WTC11 (cell line): ENCODE measurements at regions not wholly inside any gene's neighbourhood (a gene's known extent, or its start where the extent isn't known, plus 50 kb on each side); places are given as distances from the start of the nearest gene placed in this dataset.

Experiments
- ATAC-seq: fragments of 200-7000 bp; cut with Tn5 transposase; 2 replicates; pipeline ENCODE4 v1.10.0; 2021; ENCODE audit warnings: mild to moderate bottlenecking, moderate library complexity
- CTCF ChIA-PET: fragments of 300-600 bp; sonication (Branson Sonifier 250); formaldehyde crosslinking; loops from one replicate; lab custom pipeline; 2021; ENCODE audit warnings: antibody characterized with exemption; lab: Charles Lee
- POLR2A ChIA-PET: fragments of 350-600 bp; sonication (Branson Sonifier 250); formaldehyde crosslinking; loops from one replicate; lab custom pipeline; 2021; ENCODE audit warnings: antibody characterized with exemption; lab: Charles Lee
- DNase-seq: peaks from one replicate; pipeline ENCODE4 v3.0.0; 2021; ENCODE audit warnings: low spot score
- H3K27ac Mint-ChIP-seq: 2 replicates; pipeline ENCODE4 v1.8.0; 2021; ENCODE audit warnings: mixed read lengths
- H3K27me3 Mint-ChIP-seq: 2 replicates; pipeline ENCODE4 v1.8.0; 2021; ENCODE audit warnings: low read depth, mild to moderate bottlenecking, moderate library complexity, mixed read lengths
- H3K36me3 Mint-ChIP-seq: 2 replicates; pipeline ENCODE4 v1.8.0; 2021; ENCODE audit warnings: mixed read lengths
- H3K4me1 Mint-ChIP-seq: 2 replicates; pipeline ENCODE4 v1.8.0; 2022; ENCODE audit warnings: mixed read lengths
- H3K4me3 Mint-ChIP-seq: 2 replicates; pipeline ENCODE4 v1.8.0; 2021; ENCODE audit warnings: mild to moderate bottlenecking, moderate library complexity, mixed read lengths
- H3K9me3 Mint-ChIP-seq: 2 replicates; pipeline ENCODE4 v1.8.0; 2021; ENCODE audit warnings: mixed read lengths
- ATF1 ChIP-seq: sonication (generic); formaldehyde crosslinking; IDR thresholded peaks from 2 replicates; pipeline ENCODE4 v1.8.1; 2023; ENCODE audit warnings: mild to moderate bottlenecking, moderate library complexity, missing genetic modification reagents
- FOXP1 ChIP-seq: sonication (generic); formaldehyde crosslinking; IDR thresholded peaks from 2 replicates; pipeline ENCODE4 v1.8.0; 2022; ENCODE audit warnings: missing genetic modification reagents, mild to moderate bottlenecking, moderate library complexity, borderline replicate concordance
- GABPB1 ChIP-seq: sonication (generic); formaldehyde crosslinking; IDR thresholded peaks from 2 replicates; pipeline ENCODE4 v1.8.1; 2023; ENCODE audit warnings: mild to moderate bottlenecking, missing genetic modification reagents
- GRHL2 ChIP-seq: fragments of 250-450 bp; sonication (Bioruptor Pico); IDR thresholded peaks from 2 replicates; pipeline ENCODE4 v1.8.0; 2022; ENCODE audit warnings: mild to moderate bottlenecking, moderate library complexity; ENCODE audit not compliant: insufficient replicate concordance, severe bottlenecking
- HMGA2 ChIP-seq: fragments of 250-450 bp; sonication (Bioruptor Pico); IDR thresholded peaks from 2 replicates; pipeline ENCODE4 v1.4.0; 2021; ENCODE audit warnings: mild to moderate bottlenecking, moderate library complexity
- JUN ChIP-seq: sonication (generic); formaldehyde crosslinking; IDR thresholded peaks from 2 replicates; pipeline ENCODE4 v1.8.0; 2023; ENCODE audit warnings: mild to moderate bottlenecking, missing genetic modification reagents
- MXD4 ChIP-seq: fragments of 250-450 bp; sonication (Bioruptor Pico); IDR thresholded peaks from 2 replicates; pipeline ENCODE4 v1.8.0; 2021; ENCODE audit warnings: mild to moderate bottlenecking, moderate library complexity, borderline replicate concordance
- NFATC4 ChIP-seq: fragments of 250-450 bp; sonication (Bioruptor Pico); IDR thresholded peaks from 2 replicates; pipeline ENCODE4 v1.9.0; 2021; ENCODE audit warnings: mild to moderate bottlenecking
- PRRX2 ChIP-seq: fragments of 250-450 bp; sonication (Bioruptor Pico); IDR thresholded peaks from 2 replicates; pipeline ENCODE4 v1.8.0; 2021; ENCODE audit warnings: mild to moderate bottlenecking
- RORB ChIP-seq: fragments of 250-450 bp; sonication (Bioruptor Pico); IDR thresholded peaks from 2 replicates; pipeline ENCODE4 v1.9.0; 2021; ENCODE audit warnings: mild to moderate bottlenecking
- SMAD3 ChIP-seq: sonication (generic); formaldehyde crosslinking; IDR thresholded peaks from 2 replicates; pipeline ENCODE4 v1.8.0; 2022; ENCODE audit warnings: missing genetic modification reagents, mild to moderate bottlenecking, borderline replicate concordance
- SP1 ChIP-seq: sonication (generic); formaldehyde crosslinking; conservative IDR thresholded peaks from 2 replicates; pipeline ENCODE4 v1.8.1; 2022; ENCODE audit warnings: missing genetic modification reagents
- ZNF232 ChIP-seq: sonication (generic); formaldehyde crosslinking; IDR thresholded peaks from 2 replicates; pipeline ENCODE4 v1.8.0; 2022; ENCODE audit warnings: mild to moderate bottlenecking, missing genetic modification reagents
- ZNF317 ChIP-seq: sonication (generic); formaldehyde crosslinking; IDR thresholded peaks from 2 replicates; pipeline ENCODE4 v1.8.1; 2023; ENCODE audit warnings: low read depth, mild to moderate bottlenecking, moderate library complexity, missing genetic modification reagents, borderline replicate concordance
- TF ChIP-seq, protein P1 (sequence below): sonication (generic); formaldehyde crosslinking; IDR thresholded peaks from 2 replicates; pipeline ENCODE4 v1.8.0; 2022; ENCODE audit warnings: mild to moderate bottlenecking, missing genetic modification reagents
- TF ChIP-seq, protein P2 (sequence below): sonication (generic); formaldehyde crosslinking; IDR thresholded peaks from 2 replicates; pipeline ENCODE4 v1.8.1; 2023; ENCODE audit warnings: mild to moderate bottlenecking, missing genetic modification reagents
- TF ChIP-seq, protein P3 (sequence below): sonication (generic); formaldehyde crosslinking; IDR thresholded peaks from 2 replicates; pipeline ENCODE4 v1.8.0; 2023; ENCODE audit warnings: mild to moderate bottlenecking, missing genetic modification reagents
- TF ChIP-seq, protein P4 (sequence below): sonication (generic); formaldehyde crosslinking; conservative IDR thresholded peaks from 2 replicates; pipeline ENCODE4 v1.8.1; 2022; ENCODE audit warnings: mild to moderate bottlenecking, missing genetic modification reagents
- TF ChIP-seq, protein P5 (sequence below): sonication (generic); formaldehyde crosslinking; IDR thresholded peaks from 2 replicates; pipeline ENCODE4 v1.8.1; 2022; ENCODE audit warnings: missing genetic modification reagents, borderline replicate concordance

DNA sequence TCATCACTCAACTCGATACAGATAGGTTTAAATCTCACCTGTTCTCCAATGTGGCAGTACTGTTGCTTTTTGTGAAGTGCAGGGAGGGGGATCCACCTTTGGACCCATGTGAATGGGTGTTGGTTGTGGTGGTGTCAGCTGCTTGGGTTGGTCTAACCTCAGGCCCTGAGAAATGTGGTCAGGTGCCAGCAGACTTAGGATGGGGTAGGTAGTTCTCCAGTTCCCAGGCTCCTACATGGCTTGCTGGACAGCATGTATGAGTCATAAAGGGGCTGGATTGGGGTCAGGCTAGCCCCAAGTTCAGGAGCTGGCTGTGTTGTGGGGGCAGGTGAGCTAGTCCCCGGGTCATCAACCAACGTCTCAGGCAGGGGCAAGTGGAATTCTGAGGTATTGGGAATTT, 472.6 kb upstream of the CNTNAP2 start:
- DNase-seq (no peak), ATAC-seq (no peak)
- CTCF ChIA-PET, result interaction anchor here (1.3 kb wide), 1 partner anchor 9 kb away, joined by 4 read pairs; no protein-coding TSS in a partner anchor
- peaks cover 39% of the 10 kb centered on the region for H3K9me3 Mint-ChIP-seq
- H3K36me3 Mint-ChIP-seq, result peaks cover 9% of the 10 kb centered on the region; the same call in 1 of the 2 replicates
- H3K4me1 Mint-ChIP-seq, result peaks cover 5% of the 10 kb centered on the region
- no peaks in the 10 kb centered on the region; the same call in 1 of the 2 replicates for H3K27me3 Mint-ChIP-seq
- POLR2A ChIA-PET, result no interaction called here
- no peak overlapping the region for H3K4me3 Mint-ChIP-seq
- TF ChIP-seq ATF1 (CRISPR knock-in tag) (no peak), RORB (no peak), PRRX2 (CRISPR knock-in tag) (no peak), SP1 (CRISPR knock-in tag) (no peak), ZNF317 (CRISPR knock-in tag) (no peak), HMGA2 (no peak), FOXP1 (CRISPR knock-in tag) (no peak), SMAD3 (CRISPR knock-in tag) (no peak), ZNF232 (no peak), JUN (CRISPR knock-in tag) (no peak), MXD4 (CRISPR knock-in tag) (no peak), NFATC4 (no peak), GABPB1 (CRISPR knock-in tag) (no peak)
- TF ChIP-seq, protein P1, sequence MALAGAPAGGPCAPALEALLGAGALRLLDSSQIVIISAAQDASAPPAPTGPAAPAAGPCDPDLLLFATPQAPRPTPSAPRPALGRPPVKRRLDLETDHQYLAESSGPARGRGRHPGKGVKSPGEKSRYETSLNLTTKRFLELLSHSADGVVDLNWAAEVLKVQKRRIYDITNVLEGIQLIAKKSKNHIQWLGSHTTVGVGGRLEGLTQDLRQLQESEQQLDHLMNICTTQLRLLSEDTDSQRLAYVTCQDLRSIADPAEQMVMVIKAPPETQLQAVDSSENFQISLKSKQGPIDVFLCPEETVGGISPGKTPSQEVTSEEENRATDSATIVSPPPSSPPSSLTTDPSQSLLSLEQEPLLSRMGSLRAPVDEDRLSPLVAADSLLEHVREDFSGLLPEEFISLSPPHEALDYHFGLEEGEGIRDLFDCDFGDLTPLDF (CRISPR knock-in tag), result no peak
- TF ChIP-seq, protein P2, sequence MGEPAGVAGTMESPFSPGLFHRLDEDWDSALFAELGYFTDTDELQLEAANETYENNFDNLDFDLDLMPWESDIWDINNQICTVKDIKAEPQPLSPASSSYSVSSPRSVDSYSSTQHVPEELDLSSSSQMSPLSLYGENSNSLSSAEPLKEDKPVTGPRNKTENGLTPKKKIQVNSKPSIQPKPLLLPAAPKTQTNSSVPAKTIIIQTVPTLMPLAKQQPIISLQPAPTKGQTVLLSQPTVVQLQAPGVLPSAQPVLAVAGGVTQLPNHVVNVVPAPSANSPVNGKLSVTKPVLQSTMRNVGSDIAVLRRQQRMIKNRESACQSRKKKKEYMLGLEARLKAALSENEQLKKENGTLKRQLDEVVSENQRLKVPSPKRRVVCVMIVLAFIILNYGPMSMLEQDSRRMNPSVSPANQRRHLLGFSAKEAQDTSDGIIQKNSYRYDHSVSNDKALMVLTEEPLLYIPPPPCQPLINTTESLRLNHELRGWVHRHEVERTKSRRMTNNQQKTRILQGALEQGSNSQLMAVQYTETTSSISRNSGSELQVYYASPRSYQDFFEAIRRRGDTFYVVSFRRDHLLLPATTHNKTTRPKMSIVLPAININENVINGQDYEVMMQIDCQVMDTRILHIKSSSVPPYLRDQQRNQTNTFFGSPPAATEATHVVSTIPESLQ, result no peak
- TF ChIP-seq, protein P3, sequence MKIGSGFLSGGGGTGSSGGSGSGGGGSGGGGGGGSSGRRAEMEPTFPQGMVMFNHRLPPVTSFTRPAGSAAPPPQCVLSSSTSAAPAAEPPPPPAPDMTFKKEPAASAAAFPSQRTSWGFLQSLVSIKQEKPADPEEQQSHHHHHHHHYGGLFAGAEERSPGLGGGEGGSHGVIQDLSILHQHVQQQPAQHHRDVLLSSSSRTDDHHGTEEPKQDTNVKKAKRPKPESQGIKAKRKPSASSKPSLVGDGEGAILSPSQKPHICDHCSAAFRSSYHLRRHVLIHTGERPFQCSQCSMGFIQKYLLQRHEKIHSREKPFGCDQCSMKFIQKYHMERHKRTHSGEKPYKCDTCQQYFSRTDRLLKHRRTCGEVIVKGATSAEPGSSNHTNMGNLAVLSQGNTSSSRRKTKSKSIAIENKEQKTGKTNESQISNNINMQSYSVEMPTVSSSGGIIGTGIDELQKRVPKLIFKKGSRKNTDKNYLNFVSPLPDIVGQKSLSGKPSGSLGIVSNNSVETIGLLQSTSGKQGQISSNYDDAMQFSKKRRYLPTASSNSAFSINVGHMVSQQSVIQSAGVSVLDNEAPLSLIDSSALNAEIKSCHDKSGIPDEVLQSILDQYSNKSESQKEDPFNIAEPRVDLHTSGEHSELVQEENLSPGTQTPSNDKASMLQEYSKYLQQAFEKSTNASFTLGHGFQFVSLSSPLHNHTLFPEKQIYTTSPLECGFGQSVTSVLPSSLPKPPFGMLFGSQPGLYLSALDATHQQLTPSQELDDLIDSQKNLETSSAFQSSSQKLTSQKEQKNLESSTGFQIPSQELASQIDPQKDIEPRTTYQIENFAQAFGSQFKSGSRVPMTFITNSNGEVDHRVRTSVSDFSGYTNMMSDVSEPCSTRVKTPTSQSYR, result no peak
- TF ChIP-seq, protein P4, sequence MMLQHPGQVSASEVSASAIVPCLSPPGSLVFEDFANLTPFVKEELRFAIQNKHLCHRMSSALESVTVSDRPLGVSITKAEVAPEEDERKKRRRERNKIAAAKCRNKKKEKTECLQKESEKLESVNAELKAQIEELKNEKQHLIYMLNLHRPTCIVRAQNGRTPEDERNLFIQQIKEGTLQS, result no peak
- no peak overlapping the region for H3K27ac Mint-ChIP-seq

DNA sequence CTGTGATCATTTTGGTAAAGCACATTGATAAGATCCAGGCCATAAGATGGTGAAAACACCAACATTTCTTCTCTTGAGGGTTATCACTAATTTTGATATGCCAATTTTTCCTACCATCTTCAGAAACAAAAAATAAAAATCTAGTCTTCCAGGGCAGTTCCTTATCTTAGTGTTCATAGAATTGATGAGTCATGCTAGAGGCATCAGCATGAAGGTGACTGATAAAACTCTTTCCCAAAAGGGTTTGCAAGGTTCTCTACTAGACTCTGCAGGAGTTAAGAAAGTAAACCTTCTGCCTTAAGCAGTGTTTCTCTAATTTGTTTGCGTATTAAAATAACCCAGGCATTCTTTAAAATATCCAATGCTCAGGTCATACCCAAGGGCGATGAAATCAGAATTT, 483.1 kb upstream of the CNTNAP2 start:
- ATAC-seq, result no peak
- H3K27me3 Mint-ChIP-seq, result no peaks in the 10 kb centered on the region
- H3K4me3 Mint-ChIP-seq, result no peak overlapping the region
- peaks cover 4% of the 10 kb centered on the region; the same call in 1 of the 2 replicates for H3K9me3 Mint-ChIP-seq
- H3K4me1 Mint-ChIP-seq, result 0 out of 2 replicates have a peak, but pooled peaks cover 4% of the 10 kb centered on the region
- 0 out of 2 replicates have a peak overlapping the region, but pooled peaks have one; percentile 39 for H3K27ac Mint-ChIP-seq
- POLR2A ChIA-PET, result no interaction called here
- no peaks in the 10 kb centered on the region for H3K36me3 Mint-ChIP-seq
- CTCF ChIA-PET, result no interaction called here
- DNase-seq, result no peak
- TF ChIP-seq, protein P5, sequence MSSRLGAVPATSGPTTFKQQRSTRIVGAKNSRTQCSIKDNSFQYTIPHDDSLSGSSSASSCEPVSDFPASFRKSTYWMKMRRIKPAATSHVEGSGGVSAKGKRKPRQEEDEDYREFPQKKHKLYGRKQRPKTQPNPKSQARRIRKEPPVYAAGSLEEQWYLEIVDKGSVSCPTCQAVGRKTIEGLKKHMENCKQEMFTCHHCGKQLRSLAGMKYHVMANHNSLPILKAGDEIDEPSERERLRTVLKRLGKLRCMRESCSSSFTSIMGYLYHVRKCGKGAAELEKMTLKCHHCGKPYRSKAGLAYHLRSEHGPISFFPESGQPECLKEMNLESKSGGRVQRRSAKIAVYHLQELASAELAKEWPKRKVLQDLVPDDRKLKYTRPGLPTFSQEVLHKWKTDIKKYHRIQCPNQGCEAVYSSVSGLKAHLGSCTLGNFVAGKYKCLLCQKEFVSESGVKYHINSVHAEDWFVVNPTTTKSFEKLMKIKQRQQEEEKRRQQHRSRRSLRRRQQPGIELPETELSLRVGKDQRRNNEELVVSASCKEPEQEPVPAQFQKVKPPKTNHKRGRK (CRISPR knock-in tag), result no peak
- no peak for TF ChIP-seq GRHL2 (CRISPR knock-in tag)
- TF ChIP-seq, protein P4, result no peak
